Ectodermal cell (in vitro differentiated cells): ENCODE measurements at regions not wholly inside any gene's neighbourhood (a gene's known extent, or its start where the extent isn't known, plus 50 kb on each side); places are given as distances from the start of the nearest gene placed in this dataset.
"Not testable (repeated sequence)": the region's sequence is repeated elsewhere in the genome, so short reads cannot be mapped to it uniquely, and the experiment has no call there.

Experiments used
- H3K27ac ChIP-seq: 2 replicates; pipeline ENCODE4 v1.7.0; 2013; ENCODE audit warnings: mild to moderate bottlenecking, low read depth, low read length; ENCODE audit not compliant: insufficient read depth, poor library complexity, severe bottlenecking
- H3K27me3 ChIP-seq: 2 replicates; pipeline ENCODE4 v1.7.0; 2013; ENCODE audit warnings: mild to moderate bottlenecking, low read length; ENCODE audit not compliant: insufficient read depth, control insufficient read depth, poor library complexity, severe bottlenecking
- H3K36me3 ChIP-seq: one replicate; pipeline ENCODE4 v1.7.0; 2013; ENCODE audit warnings: low read length; ENCODE audit not compliant: control insufficient read depth, insufficient read depth
- H3K4me1 ChIP-seq: one replicate; pipeline ENCODE4 v1.7.0; 2013; ENCODE audit warnings: low read length; ENCODE audit not compliant: control insufficient read depth, insufficient read depth
- H3K4me3 ChIP-seq: 2 replicates; pipeline ENCODE4 v1.7.0; 2013; ENCODE audit warnings: low read depth, low read length, control low read depth; ENCODE audit not compliant: insufficient read depth
- H3K9me3 ChIP-seq: 2 replicates; pipeline ENCODE4 v1.7.0; 2013; ENCODE audit warnings: mild to moderate bottlenecking, low read length, moderate library complexity; ENCODE audit not compliant: control insufficient read depth
- WGBS, 2 experiments: methylation state at CpG; one replicate each; pipeline ENCODE4 v1.1.7; 2013; ENCODE audit warnings: missing lambda C conversion rate in 2 of 2; 5-methylcytosine and 5-hydroxymethylcytosine counted together

- 79 to 89% methylated on average over 5 of the region's 5 CpGs for WGBS, 2 experiments
- H3K9me3 ChIP-seq: no peaks in the 10 kb centered on the region
Observed at GRCh38 chr13:26864576-26864975, 104.0 kb upstream of the GPR12 start.

GRCh38 chr13:26861941-26862340 lies 101.4 kb upstream of the GPR12 start:
- Histone ChIP-seq H3K9me3 (no peaks in the 10 kb centered on the region), H3K27me3 (no peaks in the 10 kb centered on the region), H3K36me3 (no peaks in the 10 kb centered on the region), H3K27ac (no peak overlapping the region), H3K4me3 (no peak overlapping the region), H3K4me1 (no peaks in the 10 kb centered on the region)
- WGBS, 2 experiments: 90 to 91% methylated on average over 2 of the region's 2 CpGs

More at GRCh38 chr13:26864576-26864975, 104.0 kb upstream of the GPR12 start:
- Histone ChIP-seq H3K27me3 (no peaks in the 10 kb centered on the region), H3K4me1 (no peaks in the 10 kb centered on the region), H3K4me3 (no peak overlapping the region), H3K36me3 (no peaks in the 10 kb centered on the region), H3K27ac (no peak overlapping the region)

- Histone ChIP-seq H3K36me3 (no peaks in the 10 kb centered on the region), H3K27ac (no peak overlapping the region), H3K9me3 (no peaks in the 10 kb centered on the region), H3K27me3 (no peaks in the 10 kb centered on the region), H3K4me3 (no peak overlapping the region), H3K4me1 (no peaks in the 10 kb centered on the region)
- 93 to 95% methylated on average over 4 to 5 of the region's 5 CpGs for WGBS, 2 experiments
Observed at GRCh38 chr13:26855921-26856320, 95.3 kb upstream of the GPR12 start.

GRCh38 chr13:26855071-26855470 lies 94.5 kb upstream of the GPR12 start:
- Histone ChIP-seq H3K4me1 (no peaks in the 10 kb centered on the region), H3K36me3 (no peaks in the 10 kb centered on the region), H3K4me3 (no peak overlapping the region), H3K27ac (no peak overlapping the region), H3K27me3 (no peaks in the 10 kb centered on the region), H3K9me3 (no peaks in the 10 kb centered on the region)
- WGBS, 2 experiments: 64 to 67% methylated on average over 3 of the region's 3 CpGs

GRCh38 chr13:26853323-26853722 lies 92.7 kb upstream of the GPR12 start:
- no peaks in the 10 kb centered on the region for H3K9me3 ChIP-seq
- no peaks in the 10 kb centered on the region for H3K27me3 ChIP-seq
- no peak overlapping the region for H3K4me3 ChIP-seq
- no peaks in the 10 kb centered on the region for H3K36me3 ChIP-seq
- no peak overlapping the region for H3K27ac ChIP-seq
- no peaks in the 10 kb centered on the region for H3K4me1 ChIP-seq
- 86 to 93% methylated on average over 1 to 2 of the region's 2 CpGs for WGBS, 2 experiments

- H3K27ac ChIP-seq: no peak overlapping the region
- 37 to 38% methylated on average over 1 of the region's 1 CpG for WGBS, 2 experiments
- no peaks in the 10 kb centered on the region for H3K9me3 ChIP-seq
Observed at GRCh38 chr13:26847281-26847680, 86.7 kb upstream of the GPR12 start.

GRCh38 chr13:26845063-26845462 lies 84.5 kb upstream of the GPR12 start:
- H3K4me1 ChIP-seq, H3K9me3 ChIP-seq, H3K4me3 ChIP-seq, H3K27me3 ChIP-seq, H3K27ac ChIP-seq, H3K36me3 ChIP-seq: not testable (repeated sequence)
- 78 to 86% methylated on average over 3 to 4 of the region's 7 CpGs for WGBS, 2 experiments

More at GRCh38 chr13:26847281-26847680, 86.7 kb upstream of the GPR12 start:
- Histone ChIP-seq H3K27me3 (no peaks in the 10 kb centered on the region), H3K4me1 (no peaks in the 10 kb centered on the region), H3K36me3 (no peaks in the 10 kb centered on the region), H3K4me3 (no peak overlapping the region)

- Histone ChIP-seq H3K9me3 (no peaks in the 10 kb centered on the region), H3K4me1 (no peaks in the 10 kb centered on the region), H3K36me3 (no peaks in the 10 kb centered on the region), H3K4me3 (no peak overlapping the region), H3K27ac (no peak overlapping the region), H3K27me3 (no peaks in the 10 kb centered on the region)
- 92 to 93% methylated on average over 4 of the region's 4 CpGs for WGBS, 2 experiments
Observed at GRCh38 chr13:26839682-26840081, 79.1 kb upstream of the GPR12 start.

- H3K4me3 ChIP-seq: no peak overlapping the region
- 91 to 92% methylated on average over 2 of the region's 2 CpGs for WGBS, 2 experiments
- no peak overlapping the region for H3K27ac ChIP-seq
- H3K27me3 ChIP-seq: no peaks in the 10 kb centered on the region
- H3K4me1 ChIP-seq: no peaks in the 10 kb centered on the region
- no peaks in the 10 kb centered on the region for H3K36me3 ChIP-seq
- no peaks in the 10 kb centered on the region for H3K9me3 ChIP-seq
Observed at GRCh38 chr13:26838821-26839220, 78.2 kb upstream of the GPR12 start.

GRCh38 chr13:26837997-26838396 lies 77.4 kb upstream of the GPR12 start:
- Histone ChIP-seq H3K27me3 (no peaks in the 10 kb centered on the region), H3K4me3 (no peak overlapping the region), H3K4me1 (no peaks in the 10 kb centered on the region), H3K9me3 (no peaks in the 10 kb centered on the region), H3K36me3 (no peaks in the 10 kb centered on the region), H3K27ac (no peak overlapping the region)
- 94% methylated on average over 6 of the region's 6 CpGs for WGBS, 2 experiments

GRCh38 chr13:26837102-26837501 lies 76.5 kb upstream of the GPR12 start:
- 91 to 93% methylated on average over 3 of the region's 3 CpGs for WGBS, 2 experiments
- Histone ChIP-seq H3K27ac (no peak overlapping the region), H3K36me3 (no peaks in the 10 kb centered on the region), H3K4me1 (no peaks in the 10 kb centered on the region), H3K9me3 (no peaks in the 10 kb centered on the region), H3K4me3 (no peak overlapping the region), H3K27me3 (no peaks in the 10 kb centered on the region)
